Neural progenitor cell (in vitro differentiated cells): ENCODE measurements at regions not wholly inside any gene's neighbourhood (a gene's known extent, or its start where the extent isn't known, plus 50 kb on each side); places are given as distances from the start of the nearest gene placed in this dataset.

ENCODE experiments used
- DNase-seq: peaks from one replicate; pipeline ENCODE4 v3.0.0-alpha.2; 2016; ENCODE audit warnings: low spot score
- H2AFZ ChIP-seq: fragments of 200-600 bp; sonication (generic); replicated peaks from 2 replicates; pipeline ENCODE4 v1.6.1; 2016; ENCODE audit warnings: antibody characterized with exemption
- H3F3A ChIP-seq: fragments of 200-600 bp; sonication (generic); 2 replicates; pipeline ENCODE4 v1.6.1; 2016; ENCODE audit warnings: antibody characterized with exemption, low read depth
- H3K27ac ChIP-seq: fragments of 200-600 bp; sonication (generic); 2 replicates; pipeline ENCODE4 v1.5.1; 2016; ENCODE audit warnings: mild to moderate bottlenecking
- H3K27me3 ChIP-seq: fragments of 200-600 bp; sonication (generic); 2 replicates; pipeline ENCODE4 v1.6.1; 2016; ENCODE audit warnings: mild to moderate bottlenecking, moderate library complexity
- H3K36me3 ChIP-seq: fragments of 200-600 bp; sonication (generic); 2 replicates; pipeline ENCODE4 v1.5.1; 2016
- H3K4me1 ChIP-seq: fragments of 200-600 bp; sonication (generic); 2 replicates; pipeline ENCODE4 v1.6.1; 2016; ENCODE audit warnings: mixed run types
- H3K4me2 ChIP-seq: fragments of 200-600 bp; sonication (generic); 2 replicates; pipeline ENCODE4 v1.6.1; 2016
- H3K4me3 ChIP-seq: fragments of 200-600 bp; sonication (generic); 2 replicates; pipeline ENCODE4 v1.5.1; 2016
- H3K79me2 ChIP-seq: fragments of 200-600 bp; sonication (generic); 2 replicates; pipeline ENCODE4 v1.6.1; 2016; ENCODE audit warnings: low read depth
- H3K9ac ChIP-seq: fragments of 200-600 bp; sonication (generic); 2 replicates; pipeline ENCODE4 v1.6.1; 2016
- H3K9me3 ChIP-seq: fragments of 200-600 bp; sonication (generic); 2 replicates; pipeline ENCODE4 v1.5.1; 2016; ENCODE audit warnings: low read depth
- H4K20me1 ChIP-seq: fragments of 200-600 bp; sonication (generic); 2 replicates; pipeline ENCODE4 v1.6.1; 2016; ENCODE audit warnings: low read depth
- H3K27ac Mint-ChIP-seq: 3 replicates; pipeline ENCODE4 v1.8.0; 2021; ENCODE audit warnings: mixed read lengths
- H3K27me3 Mint-ChIP-seq: 2 replicates; pipeline ENCODE4 v1.8.0; 2022; ENCODE audit warnings: low read depth, mild to moderate bottlenecking, inconsistent platforms, moderate library complexity, mixed read lengths; ENCODE audit not compliant: insufficient read depth
- H3K36me3 Mint-ChIP-seq: 3 replicates; pipeline ENCODE4 v1.8.0; 2021; ENCODE audit warnings: mixed read lengths
- H3K4me1 Mint-ChIP-seq: 3 replicates; pipeline ENCODE4 v1.8.0; 2021; ENCODE audit warnings: mixed read lengths
- H3K4me3 Mint-ChIP-seq: 3 replicates; pipeline ENCODE4 v1.8.0; 2021; ENCODE audit warnings: mild to moderate bottlenecking, moderate library complexity, mixed read lengths
- H3K9me3 Mint-ChIP-seq: 3 replicates; pipeline ENCODE4 v1.8.0; 2020; ENCODE audit warnings: mixed read lengths
- CTCF ChIP-seq: fragments of 200-600 bp; sonication (generic); IDR thresholded peaks from 2 replicates; pipeline ENCODE4 v1.5.1; 2017; ENCODE audit warnings: antibody characterized with exemption, mild to moderate bottlenecking
- EZH2 ChIP-seq: fragments of 200-600 bp; sonication (generic); IDR thresholded peaks from 2 replicates; pipeline ENCODE4 v1.6.1; 2017; ENCODE audit warnings: antibody characterized with exemption, mild to moderate bottlenecking, moderate library complexity
- EZH2phosphoT487 ChIP-seq: fragments of 200-600 bp; sonication (generic); IDR thresholded peaks from 2 replicates; pipeline ENCODE4 v1.6.1; 2017; ENCODE audit warnings: antibody characterized with exemption

- TF ChIP-seq EZH2phosphoT487 (no peak), EZH2 (no peak), CTCF (no peak)
Observed at GRCh38 chr18:64270608-64271007, 121.7 kb upstream of the LINC00305 start.

GRCh38 chr18:64270121-64270520, 121.2 kb upstream of the LINC00305 start:
- H4K20me1 ChIP-seq = no peaks in the 10 kb centered on the region
- Mint-ChIP-seq H3K4me1 (peaks cover 32% of the 10 kb centered on the region), H3K36me3 (no peaks in the 10 kb centered on the region), H3K9me3 (peaks cover 6% of the 10 kb centered on the region), H3K27me3 (peaks cover 2% of the 10 kb centered on the region), H3K27ac (no peak overlapping the region), H3K4me3 (no peak overlapping the region)
- H3K9me3 ChIP-seq = no peaks in the 10 kb centered on the region
- no peaks in the 10 kb centered on the region for H3K27me3 ChIP-seq
- no peak for TF ChIP-seq CTCF
- no peak for TF ChIP-seq EZH2phosphoT487
- no peak for TF ChIP-seq EZH2
- no peak overlapping the region for H3K4me3 ChIP-seq
- H3K36me3 ChIP-seq = no peaks in the 10 kb centered on the region
- no peak overlapping the region for H3K9ac ChIP-seq
- peaks cover 27% of the 10 kb centered on the region for H3K4me1 ChIP-seq
- H3K27ac ChIP-seq = no peak overlapping the region
- no peak for DNase-seq
- H3F3A ChIP-seq = peaks cover 26% of the 10 kb centered on the region
- H2AFZ ChIP-seq = no peak overlapping the region
- no peak overlapping the region for H3K4me2 ChIP-seq
- H3K79me2 ChIP-seq = no peaks in the 10 kb centered on the region

More at GRCh38 chr18:64270608-64271007, 121.7 kb upstream of the LINC00305 start:
- no peaks in the 10 kb centered on the region for H3K27me3 ChIP-seq
- H3K4me3 Mint-ChIP-seq = no peak overlapping the region
- no peaks in the 10 kb centered on the region for H3K79me2 ChIP-seq
- H3K36me3 Mint-ChIP-seq = no peaks in the 10 kb centered on the region
- no peaks in the 10 kb centered on the region for H3K9me3 ChIP-seq
- peaks cover 5% of the 10 kb centered on the region for H3K27me3 Mint-ChIP-seq
- no peak overlapping the region for H3K27ac Mint-ChIP-seq
- H2AFZ ChIP-seq = no peak overlapping the region
- no peak overlapping the region for H3K27ac ChIP-seq
- no peak overlapping the region for H3K4me2 ChIP-seq
- H3K4me1 Mint-ChIP-seq = peaks cover 32% of the 10 kb centered on the region
- H3K9ac ChIP-seq = no peak overlapping the region
- peaks cover 27% of the 10 kb centered on the region for H3K4me1 ChIP-seq
- H3K36me3 ChIP-seq = no peaks in the 10 kb centered on the region
- peaks cover 11% of the 10 kb centered on the region for H3K9me3 Mint-ChIP-seq
- H4K20me1 ChIP-seq = no peaks in the 10 kb centered on the region
- H3K4me3 ChIP-seq = no peak overlapping the region
- H3F3A ChIP-seq = peaks cover 29% of the 10 kb centered on the region
- no peak for DNase-seq

GRCh38 chr18:64264171-64264570, 115.3 kb upstream of the LINC00305 start:
- no peak for DNase-seq
- peaks cover 2% of the 10 kb centered on the region for H3K4me1 Mint-ChIP-seq
- TF ChIP-seq EZH2phosphoT487 (no peak), EZH2 (no peak), CTCF (no peak)
- H3K27me3 Mint-ChIP-seq = peaks cover 2% of the 10 kb centered on the region
- Histone ChIP-seq H3K9ac (no peak overlapping the region), H4K20me1 (no peaks in the 10 kb centered on the region), H3K9me3 (no peaks in the 10 kb centered on the region), H3K36me3 (no peaks in the 10 kb centered on the region), H3F3A (no peaks in the 10 kb centered on the region), H3K4me3 (no peak overlapping the region), H2AFZ (no peak overlapping the region), H3K27ac (no peak overlapping the region), H3K4me1 (no peaks in the 10 kb centered on the region), H3K27me3 (no peaks in the 10 kb centered on the region), H3K79me2 (no peaks in the 10 kb centered on the region), H3K4me2 (no peak overlapping the region)
- H3K4me3 Mint-ChIP-seq = no peak overlapping the region
- no peak overlapping the region for H3K27ac Mint-ChIP-seq
- no peaks in the 10 kb centered on the region for H3K36me3 Mint-ChIP-seq
- no peaks in the 10 kb centered on the region for H3K9me3 Mint-ChIP-seq

- Histone ChIP-seq H3K4me1 (no peaks in the 10 kb centered on the region), H3K4me3 (no peak overlapping the region), H4K20me1 (no peaks in the 10 kb centered on the region), H3K9me3 (no peaks in the 10 kb centered on the region), H3K36me3 (no peaks in the 10 kb centered on the region), H3K4me2 (no peak overlapping the region), H3K79me2 (no peaks in the 10 kb centered on the region), H2AFZ (no peak overlapping the region), H3F3A (no peaks in the 10 kb centered on the region), H3K9ac (no peak overlapping the region), H3K27ac (no peak overlapping the region), H3K27me3 (no peaks in the 10 kb centered on the region)
- Mint-ChIP-seq H3K27me3 (no peaks in the 10 kb centered on the region), H3K4me1 (no peaks in the 10 kb centered on the region), H3K36me3 (no peaks in the 10 kb centered on the region), H3K9me3 (no peaks in the 10 kb centered on the region), H3K27ac (no peak overlapping the region), H3K4me3 (no peak overlapping the region)
- DNase-seq = no peak
- TF ChIP-seq EZH2 = no peak
- no peak for TF ChIP-seq CTCF
- TF ChIP-seq EZH2phosphoT487 = no peak
Observed at GRCh38 chr18:64260810-64261209, 111.9 kb upstream of the LINC00305 start.
